Gastrocnemius medialis (tissue), 4 donors: ENCODE measurements at regions not wholly inside any gene's neighbourhood (a gene's known extent, or its start where the extent isn't known, plus 50 kb on each side); places are given as distances from the start of the nearest gene placed in this dataset.
"Not testable (repeated sequence)": the region's sequence is repeated elsewhere in the genome, so short reads cannot be mapped to it uniquely, and the experiment has no call there.

Experiments used
- POLR2A ChIP-seq, 2 donors: fragments of 450-650 bp; IDR thresholded peaks; one replicate each; pipeline ENCODE4 v1.6.1; 2017; ENCODE audit warnings: antibody characterized with exemption in 2 of 2, mild to moderate bottlenecking in 2 of 2, moderate library complexity in 2 of 2
- TF ChIP-seq, protein P1 (sequence below), 5 experiments: fragments of 450-650 bp in 3 of 5; fragments of 200-600 bp in 2 of 5; sonication (generic) in 2 of 5; IDR thresholded peaks in 4 of 5; conservative IDR thresholded peaks in 1 of 5; 1 replicate in 4 of 5; 2 replicates in 1 of 5; pipeline ENCODE4 v1.5.1; 2016 to 2019; ENCODE audit warnings: antibody characterized with exemption in 5 of 5, mild to moderate bottlenecking in 3 of 5, moderate library complexity in 3 of 5

DNA sequence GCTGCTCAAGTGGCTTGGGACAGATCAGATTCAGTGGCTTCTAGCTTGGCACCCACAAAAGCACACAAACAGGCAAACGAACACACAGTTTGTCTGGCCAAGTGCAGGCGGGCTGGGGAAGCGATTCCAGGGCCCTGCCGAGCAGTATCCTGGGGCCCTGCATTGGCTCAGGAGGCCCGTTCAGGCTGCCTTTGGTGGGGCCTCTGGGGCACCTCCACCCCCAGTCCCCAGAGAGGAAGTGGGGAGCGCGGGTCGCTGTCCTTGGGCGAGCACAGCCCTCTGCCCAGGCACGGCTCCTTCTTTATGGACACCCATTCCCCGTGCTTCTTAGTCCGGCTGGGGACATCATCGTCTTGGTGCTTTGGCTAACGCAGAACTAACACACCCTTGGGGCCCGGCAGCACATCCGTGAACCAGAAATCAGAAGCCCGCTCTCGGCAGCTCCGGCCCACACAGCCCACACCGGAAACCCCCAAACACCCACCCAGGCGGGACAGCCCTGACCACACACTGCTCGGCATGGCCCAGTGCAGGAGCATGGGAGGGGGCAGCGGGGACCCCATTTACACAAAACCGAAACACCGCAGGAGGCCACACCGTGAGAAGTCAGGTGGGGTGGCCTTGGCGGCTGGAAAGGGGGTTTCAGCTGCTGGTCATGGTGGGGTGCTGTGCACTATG lies 4364.5 kb upstream of the TPTE start:
- TF ChIP-seq, protein P1, sequence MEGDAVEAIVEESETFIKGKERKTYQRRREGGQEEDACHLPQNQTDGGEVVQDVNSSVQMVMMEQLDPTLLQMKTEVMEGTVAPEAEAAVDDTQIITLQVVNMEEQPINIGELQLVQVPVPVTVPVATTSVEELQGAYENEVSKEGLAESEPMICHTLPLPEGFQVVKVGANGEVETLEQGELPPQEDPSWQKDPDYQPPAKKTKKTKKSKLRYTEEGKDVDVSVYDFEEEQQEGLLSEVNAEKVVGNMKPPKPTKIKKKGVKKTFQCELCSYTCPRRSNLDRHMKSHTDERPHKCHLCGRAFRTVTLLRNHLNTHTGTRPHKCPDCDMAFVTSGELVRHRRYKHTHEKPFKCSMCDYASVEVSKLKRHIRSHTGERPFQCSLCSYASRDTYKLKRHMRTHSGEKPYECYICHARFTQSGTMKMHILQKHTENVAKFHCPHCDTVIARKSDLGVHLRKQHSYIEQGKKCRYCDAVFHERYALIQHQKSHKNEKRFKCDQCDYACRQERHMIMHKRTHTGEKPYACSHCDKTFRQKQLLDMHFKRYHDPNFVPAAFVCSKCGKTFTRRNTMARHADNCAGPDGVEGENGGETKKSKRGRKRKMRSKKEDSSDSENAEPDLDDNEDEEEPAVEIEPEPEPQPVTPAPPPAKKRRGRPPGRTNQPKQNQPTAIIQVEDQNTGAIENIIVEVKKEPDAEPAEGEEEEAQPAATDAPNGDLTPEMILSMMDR (IDR thresholded peaks at IDR 0.05 in 4 of 5, conservative IDR thresholded peaks at IDR 0.05 in 1 of 5): not testable (repeated sequence)
- not testable (repeated sequence) for TF ChIP-seq POLR2A (IDR thresholded peaks at IDR 0.05)
